ENCODE measurements at regions not wholly inside any gene's neighbourhood (a gene's known extent, or its start where the extent isn't known, plus 50 kb on each side); places are given as distances from the start of the nearest gene placed in this dataset.

- no peaks in the 10 kb centered on the region for H3K4me1 ChIP-seq
- DNase-seq: no peak
- intact Hi-C loops (cut with DNase I; ENCODE audit: low total_unique reads): no loop called here
- H3K27ac ChIP-seq: no peak overlapping the region
- no peaks in the 10 kb centered on the region for H3K9me3 ChIP-seq
- H3K36me3 ChIP-seq: no peaks in the 10 kb centered on the region
- TF ChIP-seq POLR2AphosphoS5 (IDR thresholded peaks at IDR 0.05): no peak
- no peak for TF ChIP-seq POLR2A (IDR thresholded peaks at IDR 0.05)
- TF ChIP-seq EP300 (IDR thresholded peaks at IDR 0.05; ENCODE audit: low read depth): no peak
- no peak for TF ChIP-seq CTCF (IDR thresholded peaks at IDR 0.05)
- 83 to 85% methylated on average over 4 to 27 of the region's 27 CpGs for WGBS, 2 donors (ENCODE audit: low coverage in 1 of 2)
- H3K27me3 ChIP-seq: peaks cover 9% of the 10 kb centered on the region
- in situ Hi-C loops (cut with MboI; ENCODE audit: low pct_ligation_motif_present in 1 of 4, low pct_unique_long_range_greater_than_20kb in 1 of 4, low sequenced_read_pairs in 3 of 4): no loop called here
- H3K4me3 ChIP-seq: no peak overlapping the region
These were observed 466.4 kb downstream of the NPHP4 start for GRCh38 chr1:5525597-5526384.

GRCh38 chr1:5522531-5523145 is 469.6 kb downstream of the NPHP4 start:
- H3K36me3 ChIP-seq: no peaks in the 10 kb centered on the region
- H3K4me1 ChIP-seq: no peaks in the 10 kb centered on the region
- in situ Hi-C loops (cut with MboI; ENCODE audit: low pct_ligation_motif_present in 1 of 4, low pct_unique_long_range_greater_than_20kb in 1 of 4, low sequenced_read_pairs in 3 of 4): loop anchor here in 3 of 4 donors (25.0 kb wide), 3 partner anchors 215 to 440 kb away; no protein-coding TSS in a partner anchor
- peaks cover 9% of the 10 kb centered on the region for H3K27me3 ChIP-seq
- H3K4me3 ChIP-seq: no peak overlapping the region
- DNase-seq: no peak
- intact Hi-C loops (cut with DNase I; ENCODE audit: low total_unique reads): no loop called here
- H3K9me3 ChIP-seq: no peaks in the 10 kb centered on the region
- no peak for TF ChIP-seq POLR2A (IDR thresholded peaks at IDR 0.05)
- no peak for TF ChIP-seq CTCF (IDR thresholded peaks at IDR 0.05)
- no peak for TF ChIP-seq POLR2AphosphoS5 (IDR thresholded peaks at IDR 0.05)
- no peak for TF ChIP-seq EP300 (IDR thresholded peaks at IDR 0.05; ENCODE audit: low read depth)
- H3K27ac ChIP-seq: no peak overlapping the region
- WGBS, 2 donors (ENCODE audit: low coverage in 1 of 2): 40 to 50% methylated on average over 1 to 14 of the region's 14 CpGs

GRCh38 chr1:5519366-5520135 is 472.7 kb downstream of the NPHP4 start:
- peaks cover 8% of the 10 kb centered on the region for H3K27me3 ChIP-seq
- DNase-seq: no peak
- H3K9me3 ChIP-seq: no peaks in the 10 kb centered on the region
- H3K27ac ChIP-seq: no peak overlapping the region
- H3K4me1 ChIP-seq: peaks cover 0 to 2% (median 0%) of the 10 kb centered on the region in 4 donors
- 67 to 74% methylated on average over 7 to 10 of the region's 10 CpGs for WGBS, 2 donors (ENCODE audit: low coverage in 1 of 2)
- in situ Hi-C loops (cut with MboI; ENCODE audit: low pct_ligation_motif_present in 1 of 4, low pct_unique_long_range_greater_than_20kb in 1 of 4, low sequenced_read_pairs in 3 of 4) (loop anchor here in 3 of 4 donors (10.0 to 25.0 kb wide), 4 partner anchors 218 to 443 kb away; no protein-coding TSS in a partner anchor), intact Hi-C loops (cut with DNase I; ENCODE audit: low total_unique reads) (loop anchor here (10.0 kb wide), 1 partner anchor 225 kb away; no protein-coding TSS in a partner anchor)
- H3K4me3 ChIP-seq: no peak overlapping the region
- TF ChIP-seq POLR2A (IDR thresholded peaks at IDR 0.05) (no peak), EP300 (IDR thresholded peaks at IDR 0.05; ENCODE audit: low read depth) (no peak), CTCF (IDR thresholded peaks at IDR 0.05) (no peak), POLR2AphosphoS5 (IDR thresholded peaks at IDR 0.05) (no peak)
- no peaks in the 10 kb centered on the region for H3K36me3 ChIP-seq

GRCh38 chr1:5516756-5517155 is 475.5 kb downstream of the NPHP4 start:
- in situ Hi-C loops (cut with MboI; ENCODE audit: low pct_ligation_motif_present in 1 of 4, low pct_unique_long_range_greater_than_20kb in 1 of 4, low sequenced_read_pairs in 3 of 4): loop anchor here in 3 of 4 donors (10.0 to 25.0 kb wide), 4 partner anchors 221 to 446 kb away; no protein-coding TSS in a partner anchor
- no peak for DNase-seq
- TF ChIP-seq CTCF (IDR thresholded peaks at IDR 0.05) (no peak), POLR2A (IDR thresholded peaks at IDR 0.05) (no peak), EP300 (IDR thresholded peaks at IDR 0.05; ENCODE audit: low read depth) (no peak), POLR2AphosphoS5 (IDR thresholded peaks at IDR 0.05) (no peak)
- H3K4me3 ChIP-seq: no peak overlapping the region
- intact Hi-C loops (cut with DNase I; ENCODE audit: low total_unique reads): loop anchor here (10.0 kb wide), 1 partner anchor 228 kb away; no protein-coding TSS in a partner anchor
- H3K27me3 ChIP-seq: no peaks in the 10 kb centered on the region
- no peak overlapping the region for H3K27ac ChIP-seq
- no peaks in the 10 kb centered on the region for H3K9me3 ChIP-seq
- peaks cover 4 to 9% (median 8%) of the 10 kb centered on the region in 4 donors for H3K4me1 ChIP-seq
- no peaks in the 10 kb centered on the region for H3K36me3 ChIP-seq
- 84% methylated on average over 9 of the region's 10 CpGs; no CpG with 5 or more reads in 1 of the 2 donors for WGBS, 2 donors (ENCODE audit: low coverage in 1 of 2)
